GM19238 (cell line): ENCODE measurements at regions not wholly inside any gene's neighbourhood (a gene's known extent, or its start where the extent isn't known, plus 50 kb on each side); places are given as distances from the start of the nearest gene placed in this dataset.

Experiments used
- DNase-seq: peaks from one replicate; pipeline ENCODE4 v3.0.0; 2011; ENCODE audit warnings: low spot score; ENCODE audit not compliant: insufficient read length

DNA sequence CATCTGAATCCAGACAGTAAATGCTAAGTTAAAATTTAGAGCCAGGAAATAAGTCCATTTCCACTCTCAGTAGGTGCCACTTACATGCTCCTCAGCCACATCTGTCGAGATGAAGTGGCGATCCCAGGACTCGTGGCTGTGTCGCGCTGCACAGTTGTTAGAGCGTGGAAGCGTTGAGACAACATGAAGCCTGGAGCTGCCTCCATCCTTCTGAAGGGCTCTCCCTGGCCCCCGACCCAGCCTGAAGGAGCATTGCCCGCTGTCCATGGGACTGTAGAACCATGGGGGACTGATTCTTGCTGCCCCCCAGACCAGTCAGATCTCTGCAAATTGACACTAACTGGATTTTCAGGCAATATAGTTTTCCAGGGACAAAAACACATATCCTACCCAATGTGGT, 58.9 kb downstream of the IRX1 start:
- DNase-seq, result no peak

DNA sequence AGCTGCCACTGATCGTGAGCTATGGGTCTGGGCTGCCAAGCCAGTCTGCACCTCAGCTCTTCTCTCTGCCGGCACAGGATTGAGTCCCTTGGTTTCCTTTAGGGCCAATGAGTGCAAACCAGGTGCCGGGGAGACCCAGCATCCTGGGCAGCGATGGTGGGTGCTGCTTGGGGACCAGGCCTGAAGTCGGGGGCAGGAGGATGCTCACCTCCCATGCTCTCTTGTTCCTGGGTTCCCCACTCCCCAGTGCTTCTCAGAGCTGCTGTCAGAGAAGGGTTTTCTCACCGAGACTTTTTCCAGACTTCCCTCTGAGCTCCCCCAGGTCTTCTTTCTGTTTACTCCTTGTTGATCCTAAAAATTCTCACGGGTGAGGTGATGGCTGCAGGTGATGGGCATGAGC, 61.2 kb downstream of the IRX1 start:
- no peak for DNase-seq

DNA sequence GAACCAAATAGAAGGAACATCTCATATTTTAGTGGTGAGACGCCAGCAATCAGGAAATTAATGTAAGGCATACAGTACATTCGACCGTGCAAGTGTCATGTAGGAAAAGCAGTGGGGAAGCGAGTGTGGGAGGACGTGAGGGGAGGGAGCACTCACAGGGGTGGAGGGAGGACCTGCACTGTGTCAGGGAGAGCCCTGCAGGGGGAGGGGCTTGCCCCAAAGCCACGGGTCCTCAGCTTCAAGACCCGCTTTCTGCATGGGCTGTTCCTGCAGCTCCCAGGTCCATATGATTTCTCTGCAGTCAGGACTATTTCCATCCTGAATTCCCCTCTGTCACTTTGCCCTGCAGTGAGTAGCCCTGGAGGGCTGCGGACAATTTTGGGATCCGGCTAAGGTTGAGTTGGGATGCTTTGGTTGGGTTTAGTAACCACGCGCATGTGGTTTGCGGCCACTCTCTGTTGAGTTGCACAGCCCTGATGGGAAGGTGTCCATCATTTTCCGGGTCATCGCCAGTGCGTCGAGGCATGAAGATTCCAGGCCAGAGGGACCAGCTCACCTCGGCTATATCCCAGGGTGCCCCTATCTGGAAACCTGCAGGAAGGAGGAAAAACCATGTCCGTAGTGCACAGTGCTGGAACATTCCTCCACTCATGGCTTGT, 61.9 kb downstream of the IRX1 start:
- no peak for DNase-seq

DNA sequence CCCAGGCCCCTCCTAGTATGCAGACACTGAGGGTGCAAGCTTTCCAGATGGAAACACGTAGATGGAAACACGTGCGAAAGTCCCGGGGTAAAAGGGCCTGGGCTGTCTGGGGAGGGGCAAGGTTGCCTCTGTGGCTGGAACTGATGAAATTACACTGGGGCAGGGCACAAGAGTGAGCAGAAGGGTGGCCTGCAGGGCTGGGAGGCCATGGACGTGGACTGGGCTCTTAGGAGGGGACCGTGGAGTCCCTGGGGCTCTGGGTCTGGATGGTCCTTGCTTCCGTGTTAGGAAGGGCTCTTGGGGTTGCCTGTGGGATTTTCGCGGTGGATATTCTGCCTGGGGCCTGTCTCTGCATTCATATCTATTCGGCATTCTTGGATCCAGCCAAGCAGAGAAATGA, 63.3 kb downstream of the IRX1 start:
- DNase-seq, result no peak

DNA sequence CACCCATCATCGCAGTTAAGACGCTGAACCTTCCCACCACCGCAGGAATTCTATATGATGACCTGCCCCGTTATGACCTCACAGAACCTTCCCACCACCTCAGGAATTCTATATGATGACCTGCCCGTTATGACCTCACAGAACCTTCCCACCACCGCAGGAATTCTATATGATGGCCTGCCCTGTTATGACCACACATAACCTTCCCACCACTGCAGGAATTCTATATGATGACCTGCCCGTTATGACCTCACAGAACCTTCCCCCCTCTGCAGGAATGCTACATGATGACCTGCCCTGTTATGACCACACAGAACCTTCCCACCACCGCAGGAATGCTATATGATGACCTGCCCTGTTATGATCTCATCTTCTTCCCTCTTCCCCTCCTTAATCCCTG, 64.3 kb downstream of the IRX1 start:
- no peak for DNase-seq

DNA sequence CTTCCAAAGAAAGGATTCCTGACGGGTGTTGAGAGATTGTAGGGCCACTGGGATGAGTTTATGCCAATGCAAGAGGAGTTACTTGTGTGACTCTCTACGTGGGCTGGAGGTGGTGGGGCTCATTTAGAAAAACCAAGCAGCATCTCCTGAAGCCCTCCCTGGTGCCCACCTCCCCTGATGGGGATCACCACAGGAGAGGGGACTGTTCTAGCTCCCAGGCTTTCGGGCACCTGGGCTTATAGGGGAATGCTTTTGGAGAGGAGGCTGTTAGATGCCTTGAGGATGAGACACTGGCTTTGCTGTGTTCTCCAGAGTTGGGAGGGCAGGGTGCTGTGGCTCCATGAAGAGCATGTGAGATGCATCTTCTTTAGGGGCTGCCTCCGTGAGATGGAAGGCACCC, 65.0 kb downstream of the IRX1 start:
- no peak for DNase-seq

DNA sequence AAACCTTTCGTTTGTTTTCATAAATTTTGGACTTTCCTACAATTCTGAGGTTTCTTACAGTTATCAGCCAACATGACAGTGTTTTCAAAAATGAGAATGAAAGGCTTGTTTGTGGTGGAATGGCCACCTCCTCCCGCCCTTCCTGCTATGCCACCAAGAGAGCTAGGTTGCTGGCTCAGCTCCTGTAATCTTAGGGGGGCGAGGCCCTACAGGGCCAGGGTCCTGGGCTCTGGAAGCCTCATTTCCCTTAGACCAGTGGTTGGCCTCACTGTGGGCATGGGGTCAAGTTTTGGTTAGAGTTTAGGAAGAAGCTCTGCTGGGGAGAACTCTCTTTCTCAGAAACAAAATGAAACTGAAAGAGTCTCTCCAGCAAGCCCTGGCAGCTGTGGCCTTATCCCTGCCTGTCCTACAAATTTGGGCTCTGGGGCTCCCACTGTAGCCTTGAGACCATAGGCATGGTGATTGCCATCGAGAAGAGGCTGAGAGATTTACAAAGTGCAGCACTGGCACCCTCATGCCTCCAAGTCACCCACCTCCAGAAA, 66.2 kb downstream of the IRX1 start:
- no peak for DNase-seq

DNA sequence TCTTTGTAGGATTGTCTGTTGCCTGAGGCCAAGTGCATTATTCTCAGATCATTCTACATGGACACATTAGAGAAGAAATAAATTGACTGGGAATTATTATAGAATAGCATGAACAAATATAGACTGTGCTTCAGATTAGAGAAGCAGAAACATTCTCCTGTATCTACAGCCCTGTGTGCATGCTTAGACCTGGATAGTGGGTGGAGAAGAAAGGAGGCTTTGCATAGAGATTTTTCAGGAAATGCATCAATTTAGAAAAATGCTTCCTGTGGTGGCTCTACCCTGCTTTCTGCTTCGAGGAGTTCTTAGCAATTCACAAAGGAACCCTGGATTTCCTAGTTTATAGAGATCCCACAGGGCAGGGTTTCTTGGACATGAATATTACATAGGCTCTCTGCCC, 66.7 kb downstream of the IRX1 start:
- no peak for DNase-seq

DNA sequence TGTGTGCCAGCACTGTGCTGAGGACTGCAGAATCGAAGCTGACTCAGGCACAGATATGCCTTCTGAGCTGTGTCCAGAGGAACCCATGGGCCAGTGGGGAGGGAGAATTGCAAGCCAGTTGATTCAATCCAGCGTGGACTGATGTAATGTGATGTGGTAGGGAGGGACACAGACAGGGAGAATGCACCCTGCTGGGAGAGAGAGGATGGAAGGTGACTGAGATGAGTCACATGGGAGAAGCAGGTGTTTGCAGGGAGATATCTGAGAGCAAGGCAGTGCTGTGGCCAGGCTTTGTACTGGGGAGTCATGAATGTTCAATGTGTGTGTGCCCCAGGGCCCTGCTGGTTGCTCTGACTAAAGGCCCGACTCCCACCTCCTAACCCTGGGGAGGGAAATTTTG, 75.7 kb downstream of the IRX1 start:
- no peak for DNase-seq

DNA sequence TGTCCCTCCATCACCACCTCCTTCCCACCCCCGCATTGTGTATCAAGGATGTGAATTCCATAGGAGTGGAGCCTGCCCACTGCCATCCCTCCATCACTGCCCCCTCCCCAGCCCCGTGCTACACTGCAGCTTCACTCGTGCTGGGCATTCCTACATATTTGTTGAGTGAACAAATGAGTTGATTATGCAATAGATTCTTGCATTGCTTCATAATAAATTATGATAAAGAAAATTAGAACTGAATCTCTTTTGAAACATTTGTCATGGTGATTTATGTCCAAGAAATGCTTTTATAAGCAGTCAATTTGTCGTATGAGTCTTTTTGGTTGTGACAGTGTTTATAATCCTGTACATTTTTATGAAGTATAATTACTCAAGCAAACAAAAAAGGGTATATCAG, 83.2 kb downstream of the IRX1 start:
- DNase-seq, result no peak

DNA sequence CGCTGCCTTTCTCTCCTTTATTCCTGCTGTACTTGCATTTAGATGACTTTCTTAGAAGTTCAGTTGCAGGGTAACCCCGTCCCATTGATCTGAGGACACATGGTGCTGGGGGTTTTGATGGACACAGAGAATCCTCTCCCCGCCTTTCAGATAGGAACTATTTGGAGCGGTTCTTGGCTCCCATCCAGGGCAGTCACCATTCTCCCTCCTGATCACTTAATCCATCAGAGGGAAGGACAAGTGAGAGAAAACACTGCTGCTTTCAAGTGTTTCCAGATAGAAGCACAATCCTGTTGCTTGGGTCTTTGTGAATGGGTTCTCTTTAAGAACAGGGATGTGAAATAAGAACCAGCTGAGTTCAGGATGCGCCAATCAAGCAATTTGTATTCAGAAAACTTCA, 85.2 kb downstream of the IRX1 start:
- DNase-seq, result no peak

DNA sequence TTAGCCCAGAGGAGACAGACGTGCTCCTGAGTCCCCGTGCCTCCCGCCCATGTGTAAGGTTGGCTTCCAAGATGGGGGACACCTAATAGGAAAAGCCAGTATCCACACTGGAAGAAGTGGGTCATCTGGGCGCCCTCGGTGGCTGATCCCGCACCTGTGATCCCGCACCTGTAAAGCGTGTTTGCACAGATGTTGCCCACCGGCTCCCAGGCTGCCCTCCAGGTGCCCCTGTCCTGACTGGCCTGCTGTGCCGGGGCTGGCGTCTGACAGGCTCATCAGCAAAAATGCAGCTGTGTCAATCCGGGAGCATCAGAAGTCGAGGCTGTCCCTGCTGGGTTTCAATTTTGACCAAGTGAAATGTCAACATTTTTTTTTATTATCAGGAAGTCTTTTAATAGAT, 88.5 kb downstream of the IRX1 start:
- no peak for DNase-seq

DNA sequence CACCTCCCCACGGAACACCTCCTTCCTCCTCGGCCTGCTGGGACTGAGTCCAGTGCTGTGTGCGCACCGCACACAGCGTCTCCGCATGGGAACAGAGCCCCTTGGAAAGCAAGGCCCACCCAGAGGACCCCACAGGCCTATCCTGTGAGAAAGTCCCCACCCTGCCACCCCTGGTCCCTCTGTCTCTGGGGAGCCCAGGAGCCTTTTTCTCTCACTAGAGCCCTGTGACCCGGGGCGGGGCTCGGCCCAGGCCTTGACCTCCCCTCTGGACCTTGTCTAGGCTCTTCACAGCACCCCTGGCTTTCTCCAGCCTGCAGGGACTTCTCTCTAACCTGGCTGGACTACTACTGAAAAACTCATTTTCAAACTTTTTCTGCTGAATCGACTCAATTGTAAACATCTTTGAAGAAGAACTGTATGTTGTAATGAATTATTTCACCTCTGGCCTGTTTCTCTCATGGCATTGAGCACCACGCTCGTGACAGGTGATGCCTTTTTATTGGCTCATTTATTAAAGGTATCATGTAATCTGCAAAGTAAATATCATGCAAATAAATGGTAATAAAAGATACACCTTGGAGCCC, 89.2 kb downstream of the IRX1 start:
- DNase-seq, result no peak

DNA sequence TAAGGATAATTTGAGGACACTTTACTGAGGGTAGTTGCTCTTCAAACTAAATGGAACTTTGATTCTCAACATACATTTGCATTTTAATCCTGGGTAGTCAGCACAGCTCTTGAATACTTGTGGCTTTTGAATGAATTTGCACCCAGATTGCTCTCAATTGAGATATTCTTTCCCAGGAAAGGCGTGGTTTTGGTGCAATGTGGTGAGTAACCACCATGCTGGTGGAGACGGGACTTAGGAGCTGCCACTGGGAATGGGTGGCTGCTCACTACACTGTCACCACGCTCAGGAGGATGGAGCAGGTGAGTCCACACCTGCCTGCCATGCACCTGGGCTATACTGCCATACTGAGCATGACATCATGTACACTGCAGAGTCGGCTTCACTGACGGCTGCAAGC, 99.2 kb downstream of the IRX1 start:
- no peak for DNase-seq

DNA sequence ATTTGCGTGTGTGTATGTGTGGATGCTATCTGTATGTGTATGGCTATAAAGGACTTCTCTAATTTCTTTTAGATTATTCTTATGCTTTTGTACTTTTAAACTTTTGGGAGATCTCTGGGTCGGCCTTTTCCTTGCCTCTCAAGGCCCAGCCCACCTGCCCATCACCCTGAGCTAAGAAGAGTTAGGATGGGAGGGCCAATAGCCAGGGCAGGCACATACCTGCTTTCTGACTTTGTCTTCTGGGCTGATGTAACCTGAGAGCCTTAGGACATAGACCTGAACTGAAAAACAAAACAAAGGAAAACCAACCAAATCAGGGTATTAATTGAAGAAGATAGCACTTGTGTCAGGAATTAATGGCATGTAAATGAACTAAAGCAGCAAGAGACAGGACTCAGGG, 100.2 kb downstream of the IRX1 start:
- DNase-seq, result no peak

DNA sequence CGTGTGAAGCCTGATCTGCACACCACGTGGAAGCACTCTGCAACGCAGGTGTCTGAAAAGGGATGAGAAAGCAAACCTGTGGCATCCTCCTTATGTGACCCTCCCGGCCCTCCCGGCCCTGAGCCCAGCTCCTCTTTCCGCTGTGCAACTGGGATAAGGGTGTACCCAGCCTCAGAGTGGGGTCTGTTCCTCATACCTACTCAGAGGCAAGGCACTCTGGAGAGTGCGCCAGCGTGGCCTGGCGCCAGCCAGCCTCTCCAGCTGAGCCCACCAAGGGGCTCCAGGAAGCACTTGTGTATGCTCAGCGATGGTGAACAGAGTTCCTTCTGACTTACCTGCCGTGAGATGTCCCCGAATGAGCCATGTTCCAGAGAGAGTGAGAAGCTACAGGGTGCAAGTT, 102.8 kb downstream of the IRX1 start:
- DNase-seq, result no peak

DNA sequence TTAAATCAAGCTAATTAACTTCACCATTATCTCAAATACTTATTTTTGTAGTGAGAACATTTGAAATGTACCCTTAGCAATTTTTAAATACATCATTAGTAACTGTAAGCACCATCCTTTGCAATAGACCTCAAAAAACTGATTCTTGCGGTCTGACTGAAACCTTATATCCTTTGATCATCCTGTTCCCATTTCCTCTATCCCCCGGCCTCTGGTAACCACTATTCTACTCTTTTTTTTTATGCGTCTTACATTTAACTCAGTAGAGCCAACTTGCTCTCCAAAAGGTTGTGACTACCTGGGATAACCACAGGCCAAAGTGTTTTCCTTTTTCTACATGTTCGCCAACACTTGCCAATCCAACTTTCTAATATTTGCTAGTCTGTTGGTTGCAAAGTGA, 106.1 kb downstream of the IRX1 start:
- DNase-seq, result no peak

DNA sequence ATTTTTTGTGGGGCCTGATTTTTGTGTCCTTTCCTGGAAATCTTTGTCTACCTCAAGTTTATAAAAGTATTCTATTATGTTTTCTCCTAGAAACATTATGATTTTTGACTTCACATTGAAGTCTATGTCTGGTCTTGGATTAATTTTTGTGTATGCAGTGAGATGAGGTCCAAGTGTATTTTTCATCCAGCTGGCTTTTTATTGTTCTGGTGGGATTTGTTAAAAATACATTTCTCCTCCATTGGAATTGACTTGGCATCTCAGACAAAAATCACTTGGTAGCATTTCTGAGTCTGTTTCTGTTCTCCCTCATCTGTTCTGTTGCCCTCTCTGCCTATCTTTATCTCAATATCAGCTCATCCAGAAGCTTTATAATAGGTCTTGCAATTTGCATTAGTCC, 109.0 kb downstream of the IRX1 start:
- no peak for DNase-seq

DNA sequence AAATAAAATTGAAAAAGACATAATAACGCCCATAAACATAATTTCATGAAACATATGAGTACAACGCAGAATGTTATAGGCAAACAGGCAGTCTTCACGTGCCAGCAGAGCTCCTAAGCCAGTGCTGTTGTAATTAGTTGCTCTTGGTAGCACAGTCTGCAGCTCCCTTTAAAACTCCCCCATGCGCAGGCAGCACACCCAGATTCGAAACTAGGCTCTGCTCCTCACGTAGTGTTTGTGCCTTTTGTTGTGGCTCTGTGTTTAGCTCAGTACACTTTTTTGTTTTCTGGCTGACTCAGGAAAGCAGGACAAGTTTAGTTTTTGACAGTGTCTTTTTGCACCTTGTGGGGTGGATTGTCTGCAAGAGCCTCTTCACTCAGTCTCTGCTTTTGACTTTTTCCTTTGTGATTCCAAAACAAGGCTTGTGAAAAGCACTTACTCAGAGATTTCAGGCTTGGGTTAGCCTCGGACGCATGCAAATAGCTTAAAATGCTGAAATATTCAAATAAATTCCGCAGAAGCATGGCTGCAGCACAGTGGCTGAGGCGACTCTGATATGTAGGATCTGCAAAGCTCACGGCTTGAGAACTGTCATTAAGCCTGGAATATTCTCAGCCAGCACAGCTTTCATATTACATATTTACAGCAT, 113.6 kb downstream of the IRX1 start:
- no peak for DNase-seq

DNA sequence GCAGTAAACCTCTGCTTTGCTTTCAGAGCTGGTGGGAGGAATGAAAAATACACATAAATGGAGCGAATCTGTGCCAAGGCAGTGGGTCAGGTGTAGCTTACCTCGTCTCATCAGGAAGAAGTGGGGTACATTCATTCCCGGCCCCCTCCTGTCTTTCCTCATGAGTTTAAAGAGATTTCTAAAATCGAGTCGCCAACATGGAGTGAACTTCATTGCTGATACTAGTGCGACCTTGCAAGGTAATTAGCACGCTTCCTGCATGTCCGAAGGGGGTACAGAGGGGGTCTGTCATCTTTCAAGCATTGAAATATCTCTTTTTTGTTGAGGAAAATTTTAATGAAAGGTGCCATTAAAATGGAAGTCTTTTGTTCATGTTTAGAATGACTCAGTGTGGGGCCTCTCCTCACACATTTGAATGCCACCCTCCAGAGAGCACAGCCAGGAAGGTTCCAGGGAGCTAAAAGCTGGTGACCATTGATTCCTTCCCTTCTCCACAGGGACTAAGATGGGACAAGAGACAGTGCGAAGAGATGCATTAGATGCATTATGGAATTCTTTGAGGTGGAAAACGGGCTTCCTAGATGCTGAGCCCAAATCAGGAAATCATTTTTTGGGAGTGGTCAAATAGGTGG, 114.2 kb downstream of the IRX1 start:
- DNase-seq, result no peak

DNA sequence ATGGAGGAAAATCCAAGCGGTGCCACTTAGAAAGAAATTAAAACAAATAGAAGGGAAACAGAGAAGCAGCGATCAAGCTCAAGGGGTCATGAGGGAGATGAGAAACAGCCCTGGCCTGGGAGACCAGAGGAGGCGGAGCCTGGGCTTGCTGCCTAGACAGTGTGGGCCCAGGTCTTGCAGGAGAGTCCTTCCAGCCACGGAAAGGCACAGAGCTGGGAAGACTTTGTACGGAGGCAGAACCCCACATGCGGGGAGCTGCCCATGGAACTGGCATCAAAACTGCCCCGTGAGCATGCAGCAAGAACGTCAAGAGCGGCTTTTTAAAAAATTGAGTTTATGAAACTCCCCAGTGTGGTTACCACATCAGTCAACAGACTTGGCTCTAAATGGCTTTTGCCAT, 119.4 kb downstream of the IRX1 start:
- DNase-seq, result no peak

DNA sequence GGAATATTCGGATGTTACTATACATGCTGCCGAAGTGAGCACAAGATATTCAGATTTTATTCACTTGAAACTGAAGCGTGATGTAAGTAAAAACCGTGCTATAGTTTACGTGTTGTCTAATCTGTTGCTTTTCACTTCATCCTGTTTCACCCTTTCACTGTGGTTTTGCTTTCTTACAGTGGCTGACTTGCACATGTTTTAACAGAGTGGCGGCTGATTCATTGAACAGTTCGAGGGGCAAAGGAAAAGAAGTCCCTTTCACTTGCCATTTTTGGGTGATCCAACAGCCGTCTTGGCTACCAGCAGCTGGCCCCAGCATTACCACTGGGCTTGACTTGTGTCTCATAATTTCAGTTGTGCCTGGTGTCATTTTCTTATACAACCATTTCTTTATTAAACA, 134.0 kb downstream of the IRX1 start:
- DNase-seq, result no peak

DNA sequence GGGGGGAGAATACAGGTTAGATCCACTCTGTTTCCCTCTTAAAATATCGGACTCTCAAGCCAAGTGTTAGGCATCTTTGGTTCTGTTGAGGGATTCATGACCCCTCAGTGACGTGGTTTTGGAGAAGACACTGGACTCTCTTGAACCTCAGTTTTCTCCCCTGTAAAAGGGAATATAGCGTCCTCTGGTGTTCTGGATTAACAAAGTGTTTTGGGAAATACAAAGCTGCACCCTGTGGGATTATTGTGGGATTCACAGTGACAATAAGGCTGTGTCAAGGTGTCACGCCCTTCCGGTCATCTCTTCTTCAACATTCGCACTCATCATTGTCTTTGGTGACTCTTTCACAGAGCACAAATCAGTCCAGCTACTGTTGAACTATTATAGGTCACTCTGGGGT, 139.0 kb downstream of the IRX1 start:
- DNase-seq, result no peak
